WTC11 (cell line): ENCODE measurements at regions not wholly inside any gene's neighbourhood (a gene's known extent, or its start where the extent isn't known, plus 50 kb on each side); places are given as distances from the start of the nearest gene placed in this dataset.

Source experiments
- ATF3 ChIP-seq: sonication (generic); formaldehyde crosslinking; conservative IDR thresholded peaks from 2 replicates; pipeline ENCODE4 v1.8.1; 2022; ENCODE audit warnings: mild to moderate bottlenecking, missing genetic modification reagents
- CTCF ChIP-seq: fragments of 200-600 bp; IDR thresholded peaks from 2 replicates; pipeline ENCODE4 v1.8.0; 2022; ENCODE audit warnings: antibody characterized with exemption
- MAX ChIP-seq: sonication (generic); formaldehyde crosslinking; IDR thresholded peaks from 2 replicates; pipeline ENCODE4 v1.8.0; 2022; ENCODE audit warnings: mild to moderate bottlenecking, missing genetic modification reagents
- NR1H2 ChIP-seq: sonication (generic); formaldehyde crosslinking; IDR thresholded peaks from 2 replicates; pipeline ENCODE4 v1.9.0; 2021; ENCODE audit warnings: mild to moderate bottlenecking, moderate library complexity, missing genetic modification reagents
- PREB ChIP-seq: sonication (generic); formaldehyde crosslinking; IDR thresholded peaks from 2 replicates; pipeline ENCODE4 v1.8.1; 2022; ENCODE audit warnings: mild to moderate bottlenecking, missing genetic modification reagents, moderate library complexity, borderline replicate concordance
- SP1 ChIP-seq: sonication (generic); formaldehyde crosslinking; conservative IDR thresholded peaks from 2 replicates; pipeline ENCODE4 v1.8.1; 2022; ENCODE audit warnings: missing genetic modification reagents
- STAT6 ChIP-seq: sonication (generic); formaldehyde crosslinking; conservative IDR thresholded peaks from 2 replicates; pipeline ENCODE4 v1.8.1; 2023; ENCODE audit warnings: mild to moderate bottlenecking, low read depth, missing genetic modification reagents, moderate library complexity
- ZBTB43 ChIP-seq: sonication (generic); formaldehyde crosslinking; IDR thresholded peaks from 2 replicates; pipeline ENCODE4 v1.8.1; 2023; ENCODE audit warnings: mild to moderate bottlenecking, missing genetic modification reagents

GRCh38 chr2:7419814-7420311, 502.7 kb downstream of the RNF144A start:
- TF ChIP-seq SP1 (CRISPR knock-in tag) (no peak), NR1H2 (CRISPR knock-in tag) (no peak), ZBTB43 (CRISPR knock-in tag) (no peak), CTCF (no peak), PREB (no peak), STAT6 (CRISPR knock-in tag) (no peak), MAX (no peak), ATF3 (no peak)
